ENCODE measurements at regions not wholly inside any gene's neighbourhood (a gene's known extent, or its start where the extent isn't known, plus 50 kb on each side); places are given as distances from the start of the nearest gene placed in this dataset.
A peak's percentile ranks its signal among the peaks of the same experiment; 100 is the strongest.

- intact Hi-C loops (cut with DNase I), result no loop called here
- DNase-seq (ENCODE audit: missing footprints), result peak; percentile 73
- ATAC-seq, result peak; percentile 95
Measured at GRCh38 chr11:129324533-129325175, 51.0 kb upstream of the BARX2 start.

DNA sequence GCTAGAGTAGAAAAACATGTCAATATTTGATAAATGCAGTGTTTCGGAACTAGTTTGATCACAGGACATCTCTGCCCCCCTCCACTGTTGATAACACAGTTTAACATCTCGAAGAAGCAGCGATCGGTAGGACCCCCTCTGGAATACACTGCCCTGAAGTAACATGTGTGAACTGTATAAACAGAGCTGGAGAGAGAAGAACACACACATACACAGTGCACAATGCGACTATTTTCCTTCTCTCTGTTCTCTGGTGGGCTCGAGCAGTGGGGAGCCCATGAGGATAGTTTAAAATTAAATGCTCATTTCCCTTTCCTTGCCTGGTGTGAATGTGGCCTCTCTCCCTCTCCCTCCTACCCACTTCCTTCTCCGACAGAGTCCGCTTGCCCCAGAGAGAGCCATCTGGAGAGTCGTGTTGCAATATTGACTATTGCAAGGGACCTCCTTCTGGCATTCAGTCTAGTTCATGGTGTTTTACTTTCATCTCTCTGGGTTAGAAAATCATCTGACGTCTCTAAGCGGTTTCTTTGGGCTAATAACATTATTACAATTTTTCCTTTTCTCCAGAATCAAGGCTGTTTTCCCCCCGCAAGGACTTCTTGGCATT lies 51.6 kb upstream of the BARX2 start:
- DNase-seq (ENCODE audit: missing footprints) (no peak), ATAC-seq (peak; percentile 90)
- intact Hi-C loops (cut with DNase I), result no loop called here

- intact Hi-C loops (cut with DNase I), result no loop called here
- DNase-seq (ENCODE audit: missing footprints) (no peak), ATAC-seq (no peak)
Measured at GRCh38 chr11:129322941-129323340, 52.7 kb upstream of the BARX2 start.

DNA sequence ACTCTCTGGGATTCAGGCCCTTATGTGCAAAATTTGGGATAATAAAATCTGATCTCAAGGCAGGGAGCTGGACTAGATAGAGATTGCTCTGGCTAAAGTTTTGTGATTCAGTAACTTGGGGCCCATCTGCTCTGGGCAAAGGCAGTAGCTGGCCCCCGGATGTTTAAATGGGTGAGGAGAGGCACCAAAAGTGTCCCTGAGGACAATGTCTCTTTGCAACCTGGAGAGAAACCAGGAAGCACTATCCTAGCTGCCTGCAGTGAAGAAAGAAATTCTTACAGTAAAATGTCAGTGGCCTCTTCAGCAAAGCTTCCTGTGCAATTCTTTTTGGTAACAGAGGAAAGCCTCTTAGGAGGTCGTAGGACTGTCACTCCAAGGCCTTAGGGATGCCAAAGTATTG lies 54.6 kb upstream of the BARX2 start:
- intact Hi-C loops (cut with DNase I), result no loop called here
- DNase-seq (ENCODE audit: missing footprints) (no peak), ATAC-seq (no peak)

DNA sequence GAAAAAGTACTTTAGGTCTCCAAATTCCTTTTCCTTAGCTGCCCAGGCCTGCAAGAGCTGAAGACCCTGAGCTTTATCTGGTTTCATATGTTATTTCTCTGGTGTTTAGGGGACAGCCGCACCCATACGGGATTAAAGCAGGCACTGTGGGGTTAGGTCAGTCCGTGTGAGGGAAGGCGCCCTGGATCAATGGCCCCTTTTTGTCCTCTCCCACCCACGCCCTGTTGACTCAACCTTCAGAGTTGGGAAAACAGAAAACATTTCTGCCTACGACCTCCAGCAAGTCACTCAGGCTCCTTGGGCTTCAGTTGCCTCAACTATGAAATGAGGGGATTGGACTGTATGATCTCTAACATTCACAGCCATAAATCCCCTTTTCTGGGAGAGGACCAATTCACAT lies 55.2 kb upstream of the BARX2 start:
- intact Hi-C loops (cut with DNase I), result no loop called here
- DNase-seq (ENCODE audit: missing footprints) (no peak), ATAC-seq (no peak)

DNA sequence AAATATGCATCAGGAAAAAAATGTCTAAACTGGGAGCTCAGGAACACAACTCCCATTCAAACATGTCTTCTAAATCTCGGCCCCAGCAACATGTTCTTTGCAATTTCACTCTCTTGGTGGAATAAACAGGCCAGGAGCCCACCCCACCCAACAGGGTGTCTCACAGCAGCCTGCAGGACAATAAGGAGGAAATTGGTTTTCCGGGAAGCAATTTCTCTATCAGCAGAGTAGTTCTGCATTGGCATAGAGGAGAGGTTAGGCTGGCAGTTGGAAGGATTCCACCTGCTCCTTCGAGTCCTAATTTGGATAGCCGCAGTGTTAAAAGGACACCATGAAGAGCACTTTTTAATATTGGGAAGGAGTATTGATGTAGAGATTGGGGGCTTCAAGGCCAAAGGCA lies 55.9 kb upstream of the BARX2 start:
- ATAC-seq (no peak), DNase-seq (ENCODE audit: missing footprints) (no peak)
- intact Hi-C loops (cut with DNase I), result no loop called here

- DNase-seq (ENCODE audit: missing footprints) (no peak), ATAC-seq (no peak)
- intact Hi-C loops (cut with DNase I), result no loop called here
Measured at GRCh38 chr11:129319201-129319600, 56.4 kb upstream of the BARX2 start.

- ATAC-seq (no peak), DNase-seq (ENCODE audit: missing footprints) (no peak)
- intact Hi-C loops (cut with DNase I), result no loop called here
Measured at GRCh38 chr11:129317571-129317970, 58.1 kb upstream of the BARX2 start.

DNA sequence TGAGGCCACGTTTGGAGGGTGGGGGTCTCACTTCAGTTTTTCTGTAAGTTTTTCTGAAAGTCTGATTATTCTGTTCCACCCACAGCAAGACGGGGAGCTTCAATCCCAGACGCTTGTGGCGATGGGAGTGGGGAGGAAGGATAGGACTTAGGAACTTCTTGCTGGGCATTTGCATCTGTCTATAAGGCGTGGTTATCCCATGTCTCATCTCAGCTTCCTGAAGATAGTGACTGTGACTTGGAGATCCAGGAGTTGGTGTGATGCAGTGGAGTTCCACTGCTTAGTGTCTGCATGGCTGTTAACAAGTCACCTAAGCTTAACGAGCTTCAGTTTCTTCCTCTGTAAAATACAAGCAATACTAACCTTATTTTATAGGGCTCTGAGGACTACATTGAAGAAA lies 58.9 kb upstream of the BARX2 start:
- no peak for ATAC-seq
- intact Hi-C loops (cut with DNase I), result no loop called here
- DNase-seq (ENCODE audit: missing footprints), result no peak

- DNase-seq (ENCODE audit: missing footprints) (no peak), ATAC-seq (no peak)
- intact Hi-C loops (cut with DNase I), result no loop called here
Measured at GRCh38 chr11:129315781-129316579, 59.7 kb upstream of the BARX2 start.

- DNase-seq (ENCODE audit: missing footprints), result no peak
- ATAC-seq, result no peak
- intact Hi-C loops (cut with DNase I), result no loop called here
Measured at GRCh38 chr11:129314371-129314770, 61.3 kb upstream of the BARX2 start.

- ATAC-seq, result peak; percentile 55
- intact Hi-C loops (cut with DNase I), result no loop called here
Measured at GRCh38 chr11:129313541-129314297, 61.9 kb upstream of the BARX2 start.

DNA sequence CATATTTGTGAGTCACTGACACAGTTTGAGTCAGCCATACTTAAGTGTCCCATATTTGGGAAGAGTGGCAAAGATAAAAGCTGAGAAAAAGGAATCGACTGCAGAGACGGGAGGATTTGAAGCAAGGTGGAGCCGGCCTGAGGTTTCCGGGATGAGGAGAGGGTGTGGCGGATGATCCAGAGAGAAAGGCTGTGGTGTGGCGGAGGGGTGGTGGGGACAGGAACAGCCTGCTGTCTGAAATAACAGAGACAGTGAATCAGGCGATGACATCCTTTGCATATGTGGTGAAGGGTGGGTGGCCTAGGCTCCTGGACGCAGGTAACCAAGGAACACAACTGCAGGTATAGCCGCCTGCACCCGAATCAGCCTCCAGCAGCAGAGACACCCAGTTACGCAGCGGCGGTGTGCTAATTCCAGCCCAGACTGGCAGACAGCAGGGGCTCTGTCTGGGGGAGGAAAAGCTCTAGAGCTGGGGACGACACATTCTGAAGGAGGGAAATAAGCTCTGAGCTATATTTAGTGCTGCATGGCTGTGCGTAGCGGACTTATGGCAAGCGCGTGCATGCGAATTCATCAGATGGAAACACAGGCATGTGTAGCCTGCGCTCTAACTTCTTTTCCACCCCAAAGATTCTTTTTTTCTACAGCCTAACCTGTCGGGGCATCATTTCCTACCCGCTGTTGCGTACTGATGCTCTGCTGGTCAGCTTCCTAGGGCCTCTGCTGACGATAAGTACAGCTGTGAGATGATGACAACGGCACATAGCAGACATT lies 62.7 kb upstream of the BARX2 start:
- DNase-seq (ENCODE audit: missing footprints) (no peak), ATAC-seq (no peak)
- intact Hi-C loops (cut with DNase I), result no loop called here

More at GRCh38 chr11:129313541-129314297, 61.9 kb upstream of the BARX2 start:
- no peak for DNase-seq (ENCODE audit: missing footprints)

GRCh38 chr11:129308241-129308865 lies 67.3 kb upstream of the BARX2 start:
- DNase-seq (ENCODE audit: missing footprints), result no peak
- ATAC-seq, result no peak
- intact Hi-C loops (cut with DNase I), result no loop called here

- ATAC-seq (no peak), DNase-seq (ENCODE audit: missing footprints) (no peak)
- intact Hi-C loops (cut with DNase I), result no loop called here
Measured at GRCh38 chr11:129307162-129307561, 68.5 kb upstream of the BARX2 start.

- DNase-seq (ENCODE audit: missing footprints), result no peak
- no peak for ATAC-seq
- intact Hi-C loops (cut with DNase I), result no loop called here
Measured at GRCh38 chr11:129302386-129303101, 73.1 kb upstream of the BARX2 start.

- DNase-seq (ENCODE audit: missing footprints), result no peak
- intact Hi-C loops (cut with DNase I), result no loop called here
- ATAC-seq, result no peak
Measured at GRCh38 chr11:129300099-129300498, 75.5 kb upstream of the BARX2 start.

DNA sequence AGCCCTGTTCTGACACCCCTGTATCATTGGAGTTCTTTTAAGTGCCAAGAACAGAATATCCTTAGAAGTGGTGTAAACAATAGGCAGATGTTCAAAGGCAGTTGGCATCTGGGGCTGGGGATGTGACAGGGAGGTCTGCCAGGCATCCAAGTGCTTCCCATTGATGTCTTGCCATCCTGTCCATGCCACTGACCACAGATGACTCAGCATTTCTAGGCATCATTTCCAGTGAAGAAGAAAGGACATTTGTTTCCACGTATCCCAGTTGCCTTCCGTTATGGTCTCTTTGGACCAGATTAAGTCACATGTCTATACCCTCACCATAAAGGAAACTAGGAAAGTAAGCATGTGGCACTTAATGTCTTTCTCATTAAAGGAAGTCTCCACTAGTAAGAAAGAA lies 76.7 kb upstream of the BARX2 start:
- intact Hi-C loops (cut with DNase I), result no loop called here
- DNase-seq (ENCODE audit: missing footprints), result no peak
- ATAC-seq, result no peak
